ENCODE measurements at regions not wholly inside any gene's neighbourhood (a gene's known extent, or its start where the extent isn't known, plus 50 kb on each side); places are given as distances from the start of the nearest gene placed in this dataset.

GRCh38 chr4:30511751-30512150 is 208.4 kb upstream of the PCDH7 start:
- TF ChIP-seq, protein P1, sequence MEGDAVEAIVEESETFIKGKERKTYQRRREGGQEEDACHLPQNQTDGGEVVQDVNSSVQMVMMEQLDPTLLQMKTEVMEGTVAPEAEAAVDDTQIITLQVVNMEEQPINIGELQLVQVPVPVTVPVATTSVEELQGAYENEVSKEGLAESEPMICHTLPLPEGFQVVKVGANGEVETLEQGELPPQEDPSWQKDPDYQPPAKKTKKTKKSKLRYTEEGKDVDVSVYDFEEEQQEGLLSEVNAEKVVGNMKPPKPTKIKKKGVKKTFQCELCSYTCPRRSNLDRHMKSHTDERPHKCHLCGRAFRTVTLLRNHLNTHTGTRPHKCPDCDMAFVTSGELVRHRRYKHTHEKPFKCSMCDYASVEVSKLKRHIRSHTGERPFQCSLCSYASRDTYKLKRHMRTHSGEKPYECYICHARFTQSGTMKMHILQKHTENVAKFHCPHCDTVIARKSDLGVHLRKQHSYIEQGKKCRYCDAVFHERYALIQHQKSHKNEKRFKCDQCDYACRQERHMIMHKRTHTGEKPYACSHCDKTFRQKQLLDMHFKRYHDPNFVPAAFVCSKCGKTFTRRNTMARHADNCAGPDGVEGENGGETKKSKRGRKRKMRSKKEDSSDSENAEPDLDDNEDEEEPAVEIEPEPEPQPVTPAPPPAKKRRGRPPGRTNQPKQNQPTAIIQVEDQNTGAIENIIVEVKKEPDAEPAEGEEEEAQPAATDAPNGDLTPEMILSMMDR (IDR thresholded peaks at IDR 0.05) = no peak
- TF ChIP-seq POLR2AphosphoS5 (IDR thresholded peaks at IDR 0.05) = no peak
